ENCODE measurements at regions not wholly inside any gene's neighbourhood (a gene's known extent, or its start where the extent isn't known, plus 50 kb on each side); places are given as distances from the start of the nearest gene placed in this dataset.

GRCh38 chr5:75952291-75952690 is 130.9 kb upstream of the SV2C start:
- no peaks in the 10 kb centered on the region for H3K4me1 ChIP-seq (ENCODE audit: control insufficient read depth, insufficient read depth, low read length)
- no peak for DNase-seq
- H3K9me3 ChIP-seq (replicated peaks; ENCODE audit: control insufficient read depth, low read depth, low read length): peaks cover 2% of the 10 kb centered on the region
- no peak overlapping the region for H3K4me3 ChIP-seq (ENCODE audit: low read length)
- no peaks in the 10 kb centered on the region for H3K36me3 ChIP-seq (ENCODE audit: control insufficient read depth, insufficient read depth, low read length)
- H3K27me3 ChIP-seq (ENCODE audit: control insufficient read depth, insufficient read depth, low read length): no peaks in the 10 kb centered on the region
- WGBS (ENCODE audit: insufficient coverage): no CpG with 5 or more reads among the region's 1 CpG
- no peak overlapping the region for H3K27ac ChIP-seq (ENCODE audit: low read length)

DNA sequence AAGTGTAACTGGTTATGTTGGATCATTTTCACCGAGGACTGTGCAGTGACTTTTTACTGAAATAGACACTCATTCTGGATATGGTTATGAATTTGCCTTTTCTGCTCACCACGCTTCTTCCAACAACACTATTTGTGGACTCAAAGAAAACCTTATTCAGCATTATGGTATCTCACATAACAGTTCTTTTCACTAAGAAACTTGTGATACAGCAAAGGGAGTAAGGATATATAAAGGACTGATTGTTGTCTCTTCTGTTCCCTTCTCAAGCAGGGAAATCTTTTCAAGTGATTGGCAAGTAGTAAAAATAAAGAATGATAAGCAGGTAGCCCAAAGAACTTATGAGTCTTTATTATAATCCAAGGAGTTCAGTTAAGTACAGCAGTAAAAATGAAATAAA is 131.5 kb upstream of the SV2C start:
- Histone ChIP-seq H3K4me1 (ENCODE audit: control insufficient read depth, insufficient read depth, low read length) (no peaks in the 10 kb centered on the region), H3K9me3 (replicated peaks; ENCODE audit: control insufficient read depth, low read depth, low read length) (peaks cover 2% of the 10 kb centered on the region), H3K27me3 (ENCODE audit: control insufficient read depth, insufficient read depth, low read length) (no peaks in the 10 kb centered on the region), H3K27ac (ENCODE audit: low read length) (no peak overlapping the region), H3K36me3 (ENCODE audit: control insufficient read depth, insufficient read depth, low read length) (no peaks in the 10 kb centered on the region), H3K4me3 (ENCODE audit: low read length) (no peak overlapping the region)
- DNase-seq: no peak
- WGBS (ENCODE audit: insufficient coverage): no CpG with 5 or more reads among the region's 2 CpGs

DNA sequence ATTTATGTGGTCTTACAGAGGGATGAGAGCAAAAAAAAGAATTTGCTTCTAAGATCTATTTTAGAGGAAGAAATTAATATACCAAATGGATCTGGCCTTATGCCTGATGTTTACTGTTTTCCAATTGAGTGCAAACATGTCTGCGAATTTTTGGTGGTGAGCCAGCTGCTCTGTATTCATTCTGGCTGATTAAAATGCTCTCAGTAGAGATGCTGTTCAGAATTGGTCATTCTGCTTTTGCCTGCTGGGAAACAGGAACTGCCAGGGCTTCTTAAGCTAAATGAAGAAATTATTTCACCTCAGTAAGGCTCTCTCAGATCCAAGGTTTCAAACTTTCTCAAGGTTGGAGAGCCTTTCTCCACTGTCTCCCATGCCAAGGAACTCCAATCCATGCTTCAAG is 132.0 kb upstream of the SV2C start:
- no peaks in the 10 kb centered on the region for H3K36me3 ChIP-seq (ENCODE audit: control insufficient read depth, insufficient read depth, low read length)
- peak; percentile 6 for DNase-seq
- peaks cover 2% of the 10 kb centered on the region for H3K9me3 ChIP-seq (replicated peaks; ENCODE audit: control insufficient read depth, low read depth, low read length)
- no peaks in the 10 kb centered on the region for H3K27me3 ChIP-seq (ENCODE audit: control insufficient read depth, insufficient read depth, low read length)
- H3K4me3 ChIP-seq (ENCODE audit: low read length): no peak overlapping the region
- H3K27ac ChIP-seq (ENCODE audit: low read length): no peak overlapping the region
- WGBS (ENCODE audit: insufficient coverage): 14% methylated on average over 1 of the region's 1 CpG
- no peaks in the 10 kb centered on the region for H3K4me1 ChIP-seq (ENCODE audit: control insufficient read depth, insufficient read depth, low read length)

GRCh38 chr5:75948438-75948837 is 134.7 kb upstream of the SV2C start:
- WGBS (ENCODE audit: insufficient coverage): 78% methylated on average over 3 of the region's 3 CpGs
- no peak for DNase-seq
- H3K9me3 ChIP-seq (replicated peaks; ENCODE audit: control insufficient read depth, low read depth, low read length): peaks cover 2% of the 10 kb centered on the region

GRCh38 chr5:75940418-75940817 is 142.8 kb upstream of the SV2C start:
- Histone ChIP-seq H3K27me3 (ENCODE audit: control insufficient read depth, insufficient read depth, low read length) (no peaks in the 10 kb centered on the region), H3K4me1 (ENCODE audit: control insufficient read depth, insufficient read depth, low read length) (no peaks in the 10 kb centered on the region), H3K36me3 (ENCODE audit: control insufficient read depth, insufficient read depth, low read length) (no peaks in the 10 kb centered on the region), H3K27ac (ENCODE audit: low read length) (no peak overlapping the region), H3K4me3 (ENCODE audit: low read length) (no peak overlapping the region), H3K9me3 (replicated peaks; ENCODE audit: control insufficient read depth, low read depth, low read length) (no peaks in the 10 kb centered on the region)
- WGBS (ENCODE audit: insufficient coverage): 80% methylated on average over 1 of the region's 2 CpGs
- no peak for DNase-seq

More at GRCh38 chr5:75948438-75948837, 134.7 kb upstream of the SV2C start:
- no peaks in the 10 kb centered on the region for H3K4me1 ChIP-seq (ENCODE audit: control insufficient read depth, insufficient read depth, low read length)
- H3K4me3 ChIP-seq (ENCODE audit: low read length): no peak overlapping the region
- H3K27ac ChIP-seq (ENCODE audit: low read length): no peak overlapping the region
- H3K36me3 ChIP-seq (ENCODE audit: control insufficient read depth, insufficient read depth, low read length): no peaks in the 10 kb centered on the region
- no peaks in the 10 kb centered on the region for H3K27me3 ChIP-seq (ENCODE audit: control insufficient read depth, insufficient read depth, low read length)

GRCh38 chr5:75935572-75935971 is 147.6 kb upstream of the SV2C start:
- no peaks in the 10 kb centered on the region for H3K4me1 ChIP-seq (ENCODE audit: control insufficient read depth, insufficient read depth, low read length)
- no peaks in the 10 kb centered on the region for H3K9me3 ChIP-seq (replicated peaks; ENCODE audit: control insufficient read depth, low read depth, low read length)
- H3K27me3 ChIP-seq (ENCODE audit: control insufficient read depth, insufficient read depth, low read length): no peaks in the 10 kb centered on the region
- WGBS (ENCODE audit: insufficient coverage): no CpG with 5 or more reads among the region's 4 CpGs
- no peak overlapping the region for H3K4me3 ChIP-seq (ENCODE audit: low read length)
- no peak overlapping the region for H3K27ac ChIP-seq (ENCODE audit: low read length)
- no peak for DNase-seq
- H3K36me3 ChIP-seq (ENCODE audit: control insufficient read depth, insufficient read depth, low read length): no peaks in the 10 kb centered on the region

GRCh38 chr5:75933489-75933888 is 149.7 kb upstream of the SV2C start:
- no peaks in the 10 kb centered on the region for H3K4me1 ChIP-seq (ENCODE audit: control insufficient read depth, insufficient read depth, low read length)
- H3K36me3 ChIP-seq (ENCODE audit: control insufficient read depth, insufficient read depth, low read length): no peaks in the 10 kb centered on the region
- 55% methylated on average over 2 of the region's 3 CpGs for WGBS (ENCODE audit: insufficient coverage)
- no peak overlapping the region for H3K4me3 ChIP-seq (ENCODE audit: low read length)
- H3K27ac ChIP-seq (ENCODE audit: low read length): no peak overlapping the region
- no peaks in the 10 kb centered on the region for H3K9me3 ChIP-seq (replicated peaks; ENCODE audit: control insufficient read depth, low read depth, low read length)
- H3K27me3 ChIP-seq (ENCODE audit: control insufficient read depth, insufficient read depth, low read length): no peaks in the 10 kb centered on the region
- no peak for DNase-seq

- H3K4me3 ChIP-seq (ENCODE audit: low read length): no peak overlapping the region
- H3K4me1 ChIP-seq (ENCODE audit: control insufficient read depth, insufficient read depth, low read length): no peaks in the 10 kb centered on the region
- H3K36me3 ChIP-seq (ENCODE audit: control insufficient read depth, insufficient read depth, low read length): no peaks in the 10 kb centered on the region
- H3K27me3 ChIP-seq (ENCODE audit: control insufficient read depth, insufficient read depth, low read length): no peaks in the 10 kb centered on the region
- no CpG with 5 or more reads among the region's 2 CpGs for WGBS (ENCODE audit: insufficient coverage)
- no peaks in the 10 kb centered on the region for H3K9me3 ChIP-seq (replicated peaks; ENCODE audit: control insufficient read depth, low read depth, low read length)
- H3K27ac ChIP-seq (ENCODE audit: low read length): no peak overlapping the region
- DNase-seq: no peak
Measured at GRCh38 chr5:75931175-75931574, 152.0 kb upstream of the SV2C start.

DNA sequence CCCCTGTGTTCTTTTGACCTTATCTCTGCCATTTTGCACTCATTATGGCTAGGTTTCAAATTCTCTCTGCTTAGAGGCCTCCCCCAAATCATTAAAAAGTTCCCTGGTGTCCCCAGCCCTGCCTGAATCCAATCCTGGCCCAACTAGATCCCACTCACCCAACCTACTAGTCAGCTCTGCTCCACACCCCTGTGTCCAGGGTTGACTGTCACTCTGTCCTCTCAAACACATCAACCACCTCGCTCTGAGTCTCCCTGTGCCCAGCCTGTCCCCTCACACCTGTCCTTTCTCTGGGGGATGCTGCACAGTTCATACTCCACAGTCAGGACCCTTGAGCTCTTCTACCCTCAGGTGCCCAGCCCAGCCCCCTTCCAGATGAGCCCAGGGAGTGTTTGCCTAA is 154.2 kb upstream of the SV2C start:
- no peak for DNase-seq
- no peak overlapping the region for H3K27ac ChIP-seq (ENCODE audit: low read length)
- H3K27me3 ChIP-seq (ENCODE audit: control insufficient read depth, insufficient read depth, low read length): no peaks in the 10 kb centered on the region
- H3K4me1 ChIP-seq (ENCODE audit: control insufficient read depth, insufficient read depth, low read length): no peaks in the 10 kb centered on the region
- WGBS (ENCODE audit: insufficient coverage): 40% methylated on average over 1 of the region's 1 CpG
- H3K4me3 ChIP-seq (ENCODE audit: low read length): no peak overlapping the region
- no peaks in the 10 kb centered on the region for H3K9me3 ChIP-seq (replicated peaks; ENCODE audit: control insufficient read depth, low read depth, low read length)
- H3K36me3 ChIP-seq (ENCODE audit: control insufficient read depth, insufficient read depth, low read length): no peaks in the 10 kb centered on the region

- DNase-seq: no peak
- Histone ChIP-seq H3K27ac (ENCODE audit: low read length) (no peak overlapping the region), H3K9me3 (replicated peaks; ENCODE audit: control insufficient read depth, low read depth, low read length) (no peaks in the 10 kb centered on the region), H3K36me3 (ENCODE audit: control insufficient read depth, insufficient read depth, low read length) (no peaks in the 10 kb centered on the region), H3K4me3 (ENCODE audit: low read length) (no peak overlapping the region), H3K4me1 (ENCODE audit: control insufficient read depth, insufficient read depth, low read length) (no peaks in the 10 kb centered on the region), H3K27me3 (ENCODE audit: control insufficient read depth, insufficient read depth, low read length) (no peaks in the 10 kb centered on the region)
Measured at GRCh38 chr5:75922480-75922879, 160.7 kb upstream of the SV2C start.

DNA sequence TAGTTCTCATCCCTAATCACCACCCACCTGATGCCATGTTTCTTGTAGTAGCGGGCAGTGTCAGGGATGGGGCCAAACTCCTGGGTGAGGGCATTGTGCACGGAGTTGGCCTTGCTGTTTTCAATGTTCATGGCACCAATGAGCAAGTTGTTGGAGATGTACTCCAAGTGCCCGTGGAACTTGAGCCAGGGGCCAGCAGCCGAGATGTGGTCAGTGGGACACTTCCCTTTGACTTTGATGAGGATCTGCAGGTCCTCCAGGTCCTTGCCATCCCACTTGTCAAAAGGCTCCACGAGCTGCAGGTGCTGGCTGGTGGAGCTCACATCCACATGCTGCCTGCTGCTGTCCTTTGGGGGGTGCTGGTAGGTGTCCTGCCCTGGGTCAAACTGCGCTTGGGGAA is 162.2 kb upstream of the SV2C start:
- H3K4me1 ChIP-seq (ENCODE audit: control insufficient read depth, insufficient read depth, low read length): no peaks in the 10 kb centered on the region
- 80% methylated on average over 6 of the region's 6 CpGs for WGBS (ENCODE audit: insufficient coverage)
- no peak overlapping the region for H3K27ac ChIP-seq (ENCODE audit: low read length)
- no peaks in the 10 kb centered on the region for H3K9me3 ChIP-seq (replicated peaks; ENCODE audit: control insufficient read depth, low read depth, low read length)
- no peak for DNase-seq
- no peaks in the 10 kb centered on the region for H3K36me3 ChIP-seq (ENCODE audit: control insufficient read depth, insufficient read depth, low read length)
- H3K27me3 ChIP-seq (ENCODE audit: control insufficient read depth, insufficient read depth, low read length): no peaks in the 10 kb centered on the region
- no peak overlapping the region for H3K4me3 ChIP-seq (ENCODE audit: low read length)

All from muscle of leg (tissue), 3 donors.